ENCODE measurements at regions not wholly inside any gene's neighbourhood (a gene's known extent, or its start where the extent isn't known, plus 50 kb on each side); places are given as distances from the start of the nearest gene placed in this dataset.
"Not testable (repeated sequence)": the region's sequence is repeated elsewhere in the genome, so short reads cannot be mapped to it uniquely, and the experiment has no call there.

DNA sequence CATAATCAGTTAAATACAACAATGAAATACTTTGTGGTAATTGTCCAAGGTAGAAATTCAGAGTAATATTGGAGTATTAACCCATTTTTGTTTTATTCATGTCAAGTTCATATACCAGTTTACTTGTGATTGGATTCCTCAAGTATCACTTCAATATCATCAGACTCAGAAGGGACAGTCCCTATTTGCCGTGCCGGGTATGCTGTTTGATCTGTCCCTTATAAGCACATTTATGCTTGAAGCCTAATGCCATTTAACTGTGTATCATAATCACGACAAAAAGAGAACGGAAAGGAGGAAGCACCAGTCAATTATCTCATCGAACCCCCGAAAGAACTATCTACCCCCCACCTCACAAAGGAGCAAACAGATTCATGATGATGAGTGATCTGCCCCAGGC, 171.0 kb upstream of the TBL1X start:
- BruUV-seq (replicated peaks), result no TSS peak
- no peaks in the 10 kb centered on the region for H3K79me2 ChIP-seq (ENCODE audit: low read length)
- no peak overlapping the region for H2AFZ ChIP-seq (ENCODE audit: low read length)
- ChIA-PET POLR2A (ENCODE audit: unreplicated experiment) (no interaction called here), CTCF (no interaction called here)
- no peaks in the 10 kb centered on the region for H3F3A ChIP-seq (ENCODE audit: low read length, unreplicated experiment)
- H3K9me3 ChIP-seq (ENCODE audit: low read length), result no peaks in the 10 kb centered on the region
- no peak overlapping the region for H3K4me2 ChIP-seq (ENCODE audit: low read length)
- H3K4me1 ChIP-seq (ENCODE audit: insufficient read depth, low read length), result no peaks in the 10 kb centered on the region
- TF ChIP-seq EZH2 (IDR thresholded peaks at IDR 0.05; ENCODE audit: low read length, unreplicated experiment) (no peak), EZH2phosphoT487 (IDR thresholded peaks at IDR 0.05; ENCODE audit: borderline replicate concordance, low read length) (no peak)
- TF ChIP-seq, protein P1, sequence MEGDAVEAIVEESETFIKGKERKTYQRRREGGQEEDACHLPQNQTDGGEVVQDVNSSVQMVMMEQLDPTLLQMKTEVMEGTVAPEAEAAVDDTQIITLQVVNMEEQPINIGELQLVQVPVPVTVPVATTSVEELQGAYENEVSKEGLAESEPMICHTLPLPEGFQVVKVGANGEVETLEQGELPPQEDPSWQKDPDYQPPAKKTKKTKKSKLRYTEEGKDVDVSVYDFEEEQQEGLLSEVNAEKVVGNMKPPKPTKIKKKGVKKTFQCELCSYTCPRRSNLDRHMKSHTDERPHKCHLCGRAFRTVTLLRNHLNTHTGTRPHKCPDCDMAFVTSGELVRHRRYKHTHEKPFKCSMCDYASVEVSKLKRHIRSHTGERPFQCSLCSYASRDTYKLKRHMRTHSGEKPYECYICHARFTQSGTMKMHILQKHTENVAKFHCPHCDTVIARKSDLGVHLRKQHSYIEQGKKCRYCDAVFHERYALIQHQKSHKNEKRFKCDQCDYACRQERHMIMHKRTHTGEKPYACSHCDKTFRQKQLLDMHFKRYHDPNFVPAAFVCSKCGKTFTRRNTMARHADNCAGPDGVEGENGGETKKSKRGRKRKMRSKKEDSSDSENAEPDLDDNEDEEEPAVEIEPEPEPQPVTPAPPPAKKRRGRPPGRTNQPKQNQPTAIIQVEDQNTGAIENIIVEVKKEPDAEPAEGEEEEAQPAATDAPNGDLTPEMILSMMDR (conservative IDR thresholded peaks at IDR 0.05; ENCODE audit: low read depth, low read length), result no peak
- no peak overlapping the region for H3K9ac ChIP-seq (ENCODE audit: low read length)
- no peaks in the 10 kb centered on the region for H3K27me3 ChIP-seq (ENCODE audit: low read length)
- no peak for DNase-seq
- H3K27ac ChIP-seq (ENCODE audit: low read length), result no peak overlapping the region
- no peaks in the 10 kb centered on the region for H3K36me3 ChIP-seq (ENCODE audit: low read depth, low read length)
- intact Hi-C loops (cut with micrococcal nuclease), result no loop called here
- no peak for ATAC-seq
- H3K9me2 ChIP-seq (replicated peaks; ENCODE audit: low read length), result no peaks in the 10 kb centered on the region
- no peaks in the 10 kb centered on the region for H4K20me1 ChIP-seq (ENCODE audit: low read length)
- H3K4me3 ChIP-seq (ENCODE audit: low read length), result no peak overlapping the region

DNA sequence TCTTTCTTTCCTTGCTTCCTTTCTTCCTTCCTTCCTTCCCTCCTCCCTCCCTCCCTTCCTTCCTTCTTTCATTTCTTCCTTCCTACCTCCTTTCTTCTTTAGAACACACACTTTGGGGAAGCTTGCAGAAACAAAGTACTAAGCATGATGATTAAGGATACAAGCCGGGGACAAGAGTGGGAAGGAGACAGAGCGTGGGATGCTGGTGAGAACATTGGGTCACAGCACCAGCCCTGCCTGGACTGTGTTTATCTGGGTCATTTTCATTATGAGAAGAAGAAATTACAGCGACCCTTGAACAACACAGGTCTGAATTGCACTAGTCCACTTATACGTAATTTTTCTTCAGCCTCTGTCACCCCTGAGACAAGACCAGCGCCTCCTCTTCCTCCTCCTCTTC, 169.3 kb upstream of the TBL1X start:
- H3K4me1 ChIP-seq (ENCODE audit: insufficient read depth, low read length), result no peaks in the 10 kb centered on the region
- no peaks in the 10 kb centered on the region for H3F3A ChIP-seq (ENCODE audit: low read length, unreplicated experiment)
- H3K79me2 ChIP-seq (ENCODE audit: low read length), result no peaks in the 10 kb centered on the region
- H3K36me3 ChIP-seq (ENCODE audit: low read depth, low read length), result no peaks in the 10 kb centered on the region
- TF ChIP-seq EZH2phosphoT487 (IDR thresholded peaks at IDR 0.05; ENCODE audit: borderline replicate concordance, low read length) (no peak), EZH2 (IDR thresholded peaks at IDR 0.05; ENCODE audit: low read length, unreplicated experiment) (no peak)
- TF ChIP-seq, protein P1 (conservative IDR thresholded peaks at IDR 0.05; ENCODE audit: low read depth, low read length), result no peak
- no peaks in the 10 kb centered on the region for H3K9me3 ChIP-seq (ENCODE audit: low read length)
- no TSS peak for BruUV-seq (replicated peaks)
- CTCF ChIA-PET, result no interaction called here
- no peaks in the 10 kb centered on the region for H3K27me3 ChIP-seq (ENCODE audit: low read length)
- H2AFZ ChIP-seq (ENCODE audit: low read length), result no peak overlapping the region
- no peaks in the 10 kb centered on the region for H4K20me1 ChIP-seq (ENCODE audit: low read length)
- H3K4me2 ChIP-seq (ENCODE audit: low read length), result no peak overlapping the region
- no peak overlapping the region for H3K4me3 ChIP-seq (ENCODE audit: low read length)
- H3K27ac ChIP-seq (ENCODE audit: low read length), result no peak overlapping the region
- H3K9me2 ChIP-seq (replicated peaks; ENCODE audit: low read length), result no peaks in the 10 kb centered on the region
- no peak overlapping the region for H3K9ac ChIP-seq (ENCODE audit: low read length)
- intact Hi-C loops (cut with micrococcal nuclease), result no loop called here
- POLR2A ChIA-PET (ENCODE audit: unreplicated experiment), result no interaction called here
- ATAC-seq (no peak), DNase-seq (no peak)

DNA sequence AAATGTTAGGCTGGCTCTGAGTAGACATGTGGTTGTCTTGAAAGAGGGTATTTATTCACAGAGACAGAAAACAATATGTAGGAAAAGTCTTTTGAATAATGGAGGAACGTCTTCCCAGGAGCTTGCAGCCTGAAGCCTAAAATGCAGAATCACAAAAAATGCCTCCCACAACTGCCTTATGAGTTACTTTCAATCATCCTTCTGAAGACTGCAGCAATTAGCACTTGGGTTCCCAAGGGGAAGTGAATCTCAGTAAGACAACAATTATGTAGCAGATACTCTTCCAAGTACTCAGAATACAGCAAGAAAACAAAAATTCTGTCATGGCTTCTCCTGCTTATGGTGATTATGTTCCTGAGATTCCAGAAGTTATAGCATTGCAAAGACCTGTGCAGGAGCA, 166.6 kb upstream of the TBL1X start:
- POLR2A ChIA-PET (ENCODE audit: unreplicated experiment), result no interaction called here
- Histone ChIP-seq H3F3A (ENCODE audit: low read length, unreplicated experiment) (no peaks in the 10 kb centered on the region), H2AFZ (ENCODE audit: low read length) (no peak overlapping the region), H3K4me3 (ENCODE audit: low read length) (no peak overlapping the region), H3K27ac (ENCODE audit: low read length) (no peak overlapping the region), H4K20me1 (ENCODE audit: low read length) (no peaks in the 10 kb centered on the region), H3K4me1 (ENCODE audit: insufficient read depth, low read length) (no peaks in the 10 kb centered on the region), H3K36me3 (ENCODE audit: low read depth, low read length) (no peaks in the 10 kb centered on the region), H3K9me3 (ENCODE audit: low read length) (no peaks in the 10 kb centered on the region), H3K9me2 (replicated peaks; ENCODE audit: low read length) (no peaks in the 10 kb centered on the region), H3K79me2 (ENCODE audit: low read length) (no peaks in the 10 kb centered on the region), H3K4me2 (ENCODE audit: low read length) (no peak overlapping the region), H3K9ac (ENCODE audit: low read length) (no peak overlapping the region), H3K27me3 (ENCODE audit: low read length) (no peaks in the 10 kb centered on the region)
- intact Hi-C loops (cut with micrococcal nuclease), result no loop called here
- TF ChIP-seq, protein P1 (conservative IDR thresholded peaks at IDR 0.05; ENCODE audit: low read depth, low read length), result no peak
- TF ChIP-seq EZH2phosphoT487 (IDR thresholded peaks at IDR 0.05; ENCODE audit: borderline replicate concordance, low read length), result no peak
- TF ChIP-seq EZH2 (IDR thresholded peaks at IDR 0.05; ENCODE audit: low read length, unreplicated experiment), result no peak
- ATAC-seq (no peak), DNase-seq (no peak)
- CTCF ChIA-PET, result interaction anchor here (0.6 kb wide), 1 partner anchor 532 kb away, joined by 6 read pairs; no protein-coding TSS in a partner anchor
- no TSS peak for BruUV-seq (replicated peaks)

DNA sequence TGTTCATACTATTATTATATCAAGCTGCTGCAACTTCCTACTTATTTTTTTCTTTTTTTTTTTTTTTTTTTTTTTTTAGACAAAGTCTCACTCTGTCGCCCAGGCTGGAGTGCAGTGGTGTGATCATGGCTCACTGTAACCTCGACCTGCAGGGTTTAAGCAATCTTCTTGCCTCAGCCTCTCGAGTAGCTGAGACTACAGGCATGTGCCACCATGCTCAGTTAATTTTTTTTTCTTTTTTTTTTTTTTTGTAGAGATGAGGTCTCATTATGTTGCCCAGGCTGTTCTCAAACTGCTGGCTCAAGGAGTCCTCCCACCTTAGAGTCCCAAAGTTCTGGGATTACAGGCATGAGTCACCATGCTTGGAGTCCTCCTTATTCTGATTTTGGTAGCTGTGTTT, 165.2 kb upstream of the TBL1X start:
- DNase-seq, result peak; percentile 15
- H3K36me3 ChIP-seq (ENCODE audit: low read depth, low read length); H3K9ac ChIP-seq (ENCODE audit: low read length); POLR2A ChIA-PET (ENCODE audit: unreplicated experiment); H4K20me1 ChIP-seq (ENCODE audit: low read length); H3K4me2 ChIP-seq (ENCODE audit: low read length); H3K79me2 ChIP-seq (ENCODE audit: low read length); H3F3A ChIP-seq (ENCODE audit: low read length, unreplicated experiment); ATAC-seq; H3K4me1 ChIP-seq (ENCODE audit: insufficient read depth, low read length); H3K27me3 ChIP-seq (ENCODE audit: low read length); intact Hi-C loops (cut with micrococcal nuclease); BruUV-seq (replicated peaks); H3K9me2 ChIP-seq (replicated peaks; ENCODE audit: low read length); H3K4me3 ChIP-seq (ENCODE audit: low read length); H2AFZ ChIP-seq (ENCODE audit: low read length); H3K27ac ChIP-seq (ENCODE audit: low read length); H3K9me3 ChIP-seq (ENCODE audit: low read length): not testable (repeated sequence)
- CTCF ChIA-PET, result interaction anchor here (0.6 kb wide), 1 partner anchor 184 kb away, joined by 6 read pairs; no protein-coding TSS in a partner anchor

All from PC-3 (cell line).